NCI-H128 (cell line): ENCODE measurements at regions not wholly inside any gene's neighbourhood (a gene's known extent, or its start where the extent isn't known, plus 50 kb on each side); places are given as distances from the start of the nearest gene placed in this dataset.

ENCODE experiments used
- DNase-seq: peaks from one replicate; lab custom pipeline; 2025; ENCODE audit not compliant: unreplicated experiment; lab: John Stamatoyannopoulos, UW

- no peak for DNase-seq
Observed at GRCh38 chr2:41737888-41738287, 309.9 kb upstream of the PKDCC start.

GRCh38 chr2:41741951-41742595 is 305.7 kb upstream of the PKDCC start:
- no peak for DNase-seq

GRCh38 chr2:41743324-41743723 is 304.5 kb upstream of the PKDCC start:
- DNase-seq: no peak

GRCh38 chr2:41750829-41751228 is 297.0 kb upstream of the PKDCC start:
- DNase-seq: no peak

- no peak for DNase-seq
Observed at GRCh38 chr2:41759880-41760279, 287.9 kb upstream of the PKDCC start.

- DNase-seq: peak; percentile 6
Observed at GRCh38 chr2:41763141-41763540, 284.7 kb upstream of the PKDCC start.

- DNase-seq: no peak
Observed at GRCh38 chr2:41764131-41764530, 283.7 kb upstream of the PKDCC start.

GRCh38 chr2:41764919-41765318 is 282.9 kb upstream of the PKDCC start:
- no peak for DNase-seq

GRCh38 chr2:41768310-41768709 is 279.5 kb upstream of the PKDCC start:
- DNase-seq: no peak

GRCh38 chr2:41771710-41772109 is 276.1 kb upstream of the PKDCC start:
- no peak for DNase-seq

- DNase-seq: no peak
Observed at GRCh38 chr2:41772697-41773096, 275.1 kb upstream of the PKDCC start.

GRCh38 chr2:41774011-41774605 is 273.7 kb upstream of the PKDCC start:
- no peak for DNase-seq

GRCh38 chr2:41775366-41776025 is 272.3 kb upstream of the PKDCC start:
- no peak for DNase-seq

GRCh38 chr2:41779888-41780287 is 267.9 kb upstream of the PKDCC start:
- no peak for DNase-seq

GRCh38 chr2:41782306-41783158 is 265.3 kb upstream of the PKDCC start:
- DNase-seq: no peak

- DNase-seq: no peak
Observed at GRCh38 chr2:41784496-41784895, 263.3 kb upstream of the PKDCC start.

GRCh38 chr2:41785251-41786022 is 262.4 kb upstream of the PKDCC start:
- no peak for DNase-seq

GRCh38 chr2:41791523-41791922 is 256.3 kb upstream of the PKDCC start:
- DNase-seq: no peak

GRCh38 chr2:41803361-41803760 is 244.5 kb upstream of the PKDCC start:
- no peak for DNase-seq

- DNase-seq: no peak
Observed at GRCh38 chr2:41806286-41806685, 241.5 kb upstream of the PKDCC start.

GRCh38 chr2:41821167-41821566 is 226.7 kb upstream of the PKDCC start:
- DNase-seq: no peak
